Aorta (tissue), 5 donors: ENCODE measurements at regions not wholly inside any gene's neighbourhood (a gene's known extent, or its start where the extent isn't known, plus 50 kb on each side); places are given as distances from the start of the nearest gene placed in this dataset.

ENCODE experiments used
- ATAC-seq: fragments of 200-7000 bp; cut with Tn5 transposase; one replicate; pipeline ENCODE4 v1.9.1; 2022; ENCODE audit warnings: moderate library complexity; ENCODE audit not compliant: low FRiP score
- DNase-seq, 2 donors: peaks; one replicate each; pipeline ENCODE4 v3.0.0-alpha.2; 2020
- H3K27ac ChIP-seq, 2 donors: one replicate each; pipeline ENCODE4 v1.5.1; 2013; ENCODE audit warnings: low read length in 2 of 2, mild to moderate bottlenecking in 2 of 2, moderate library complexity in 2 of 2, control low read depth in 1 of 2, inconsistent platforms in 1 of 2, low read depth in 1 of 2
- H3K27me3 ChIP-seq, 2 donors: one replicate each; pipeline ENCODE4 v1.6.1; 2013; ENCODE audit warnings: control low read depth in 1 of 2, low read length in 1 of 2, mild to moderate bottlenecking in 1 of 2, moderate library complexity in 1 of 2; ENCODE audit not compliant: insufficient read depth in 2 of 2, control insufficient read depth in 1 of 2
- H3K36me3 ChIP-seq, 2 donors: one replicate each; pipeline ENCODE4 v1.6.1; 2013; ENCODE audit warnings: control low read depth in 1 of 2, low read length in 1 of 2, mild to moderate bottlenecking in 1 of 2; ENCODE audit not compliant: insufficient read depth in 2 of 2, control insufficient read depth in 1 of 2
- H3K4me1 ChIP-seq, 2 donors: one replicate each; pipeline ENCODE4 v1.6.1; 2013; ENCODE audit warnings: low read length in 2 of 2, control low read depth in 1 of 2, mild to moderate bottlenecking in 1 of 2, moderate library complexity in 1 of 2; ENCODE audit not compliant: insufficient read depth in 2 of 2, control insufficient read depth in 1 of 2
- H3K4me3 ChIP-seq, 2 donors: one replicate each; pipeline ENCODE4 v1.5.1; 2013; ENCODE audit warnings: low read length in 2 of 2, control low read depth in 1 of 2, mild to moderate bottlenecking in 1 of 2
- H3K9me3 ChIP-seq: one replicate; pipeline ENCODE4 v1.6.1; 2013; ENCODE audit warnings: mild to moderate bottlenecking, low read length; ENCODE audit not compliant: control insufficient read depth
- WGBS, 2 donors: extraction: QIAGEN DNeasy Blood & Tissue Kit; methylation state at CpG; one replicate each; pipeline ENCODE4 v1.1.7; 2013; 5-methylcytosine and 5-hydroxymethylcytosine counted together
- intact Hi-C, 2 donors: fragments of 100-400 bp; cut with DNase I; formaldehyde crosslinking; loops; one replicate each; pipeline versions ENCODE4 v1.14.2 to v1.15.0; 2022
- donor health status: healthy with polysubstance abuse.
- donor health status: Bipolar disorder and iron deficiency.
- donor health status: DM: no; HTN: no; CAD: no.
- donor health status: DM: no; HTN: no; CAD: no.
- donor health status: DM: yes; HTN: yes; CAD: no.

- H3K4me3 ChIP-seq = no peak overlapping the region
- H3K4me1 ChIP-seq = no peaks in the 10 kb centered on the region
- peaks cover 0 to 3% of the 10 kb centered on the region in 2 donors for H3K27me3 ChIP-seq
- no peak for DNase-seq
- intact Hi-C loops = no loop called here
- 32 to 49% methylated on average over 3 of the region's 3 CpGs for WGBS, 2 donors
- H3K36me3 ChIP-seq = no peaks in the 10 kb centered on the region
- no peak for ATAC-seq
- H3K27ac ChIP-seq = no peak overlapping the region
- H3K9me3 ChIP-seq = no peaks in the 10 kb centered on the region
These were observed 86.7 kb upstream of the PAK3 start for GRCh38 chrX:111009256-111009655.

GRCh38 chrX:111008126-111008525, 87.9 kb upstream of the PAK3 start:
- WGBS, 2 donors = 68 to 92% methylated on average over 2 of the region's 2 CpGs
- no peak for ATAC-seq

GRCh38 chrX:111007238-111007637, 88.8 kb upstream of the PAK3 start:
- no peaks in the 10 kb centered on the region for H3K36me3 ChIP-seq
- no peak overlapping the region for H3K27ac ChIP-seq
- H3K4me3 ChIP-seq = no peak overlapping the region
- DNase-seq (no peak), ATAC-seq (no peak)
- H3K4me1 ChIP-seq = no peaks in the 10 kb centered on the region
- H3K27me3 ChIP-seq = peaks cover 0 to 3% of the 10 kb centered on the region in 2 donors
- WGBS, 2 donors = 57 to 92% methylated on average over 1 of the region's 1 CpG
- H3K9me3 ChIP-seq = no peaks in the 10 kb centered on the region
- intact Hi-C loops = no loop called here

More at GRCh38 chrX:111008126-111008525, 87.9 kb upstream of the PAK3 start:
- H3K4me1 ChIP-seq = no peaks in the 10 kb centered on the region
- no peaks in the 10 kb centered on the region for H3K9me3 ChIP-seq
- intact Hi-C loops = no loop called here
- no peak for DNase-seq
- H3K27me3 ChIP-seq = peaks cover 0 to 3% of the 10 kb centered on the region in 2 donors
- H3K36me3 ChIP-seq = no peaks in the 10 kb centered on the region
- no peak overlapping the region for H3K4me3 ChIP-seq
- H3K27ac ChIP-seq = no peak overlapping the region

GRCh38 chrX:111006116-111006515, 89.9 kb upstream of the PAK3 start:
- WGBS, 2 donors = 79 to 90% methylated on average over 2 of the region's 2 CpGs
- H3K36me3 ChIP-seq = no peaks in the 10 kb centered on the region
- DNase-seq (no peak), ATAC-seq (no peak)
- no peak overlapping the region for H3K27ac ChIP-seq
- peaks cover 0 to 3% of the 10 kb centered on the region in 2 donors for H3K27me3 ChIP-seq
- no peaks in the 10 kb centered on the region for H3K9me3 ChIP-seq
- intact Hi-C loops = no loop called here
- no peak overlapping the region for H3K4me3 ChIP-seq
- H3K4me1 ChIP-seq = no peaks in the 10 kb centered on the region

- Histone ChIP-seq H3K4me1 (no peaks in the 10 kb centered on the region), H3K9me3 (no peaks in the 10 kb centered on the region), H3K4me3 (no peak overlapping the region), H3K27ac (no peak overlapping the region), H3K36me3 (no peaks in the 10 kb centered on the region), H3K27me3 (peaks cover 0 to 3% of the 10 kb centered on the region in 2 donors)
- ATAC-seq (no peak), DNase-seq (no peak)
- 73 to 87% methylated on average over 4 of the region's 4 CpGs for WGBS, 2 donors
- intact Hi-C loops = no loop called here
These were observed 90.8 kb upstream of the PAK3 start for GRCh38 chrX:111005166-111005565.

GRCh38 chrX:111003118-111003517, 92.9 kb upstream of the PAK3 start:
- no peaks in the 10 kb centered on the region for H3K36me3 ChIP-seq
- H3K4me3 ChIP-seq = no peak overlapping the region
- H3K4me1 ChIP-seq = no peaks in the 10 kb centered on the region
- intact Hi-C loops = no loop called here
- no peaks in the 10 kb centered on the region for H3K27me3 ChIP-seq
- H3K9me3 ChIP-seq = no peaks in the 10 kb centered on the region
- ATAC-seq = no peak
- WGBS, 2 donors = 71 to 91% methylated on average over 4 of the region's 4 CpGs
- no peak overlapping the region for H3K27ac ChIP-seq
- no peak for DNase-seq

- Histone ChIP-seq H3K27me3 (no peaks in the 10 kb centered on the region), H3K9me3 (no peaks in the 10 kb centered on the region), H3K4me1 (no peaks in the 10 kb centered on the region), H3K36me3 (no peaks in the 10 kb centered on the region), H3K4me3 (no peak overlapping the region), H3K27ac (no peak overlapping the region)
- intact Hi-C loops = loop anchor here (2.0 to 10.0 kb wide), 3 partner anchors 108 to 252 kb away; no protein-coding TSS in a partner anchor
- 12 to 14% methylated on average over 8 of the region's 8 CpGs for WGBS, 2 donors
- no peak for ATAC-seq
- no peak for DNase-seq
These were observed 103.4 kb upstream of the PAK3 start for GRCh38 chrX:110992611-110993010.

GRCh38 chrX:110989869-110990268, 106.1 kb upstream of the PAK3 start:
- no peak overlapping the region for H3K4me3 ChIP-seq
- H3K27me3 ChIP-seq = no peaks in the 10 kb centered on the region
- no peak for DNase-seq
- H3K36me3 ChIP-seq = no peaks in the 10 kb centered on the region
- no peak for ATAC-seq
- H3K9me3 ChIP-seq = no peaks in the 10 kb centered on the region
- intact Hi-C loops = loop anchor here (5.0 to 10.0 kb wide), 2 partner anchors 252 to 255 kb away; no protein-coding TSS in a partner anchor
- 88 to 95% methylated on average over 6 of the region's 6 CpGs for WGBS, 2 donors
- no peak overlapping the region for H3K27ac ChIP-seq
- no peaks in the 10 kb centered on the region for H3K4me1 ChIP-seq

GRCh38 chrX:110989447-110989846, 106.5 kb upstream of the PAK3 start:
- WGBS, 2 donors = 79 to 90% methylated on average over 3 of the region's 3 CpGs
- Histone ChIP-seq H3K4me1 (no peaks in the 10 kb centered on the region), H3K36me3 (no peaks in the 10 kb centered on the region), H3K9me3 (no peaks in the 10 kb centered on the region), H3K27me3 (no peaks in the 10 kb centered on the region), H3K4me3 (no peak overlapping the region), H3K27ac (no peak overlapping the region)
- intact Hi-C loops = no loop called here
- no peak for ATAC-seq
- DNase-seq = no peak
